ENCODE measurements at regions not wholly inside any gene's neighbourhood (a gene's known extent, or its start where the extent isn't known, plus 50 kb on each side); places are given as distances from the start of the nearest gene placed in this dataset.

DNA sequence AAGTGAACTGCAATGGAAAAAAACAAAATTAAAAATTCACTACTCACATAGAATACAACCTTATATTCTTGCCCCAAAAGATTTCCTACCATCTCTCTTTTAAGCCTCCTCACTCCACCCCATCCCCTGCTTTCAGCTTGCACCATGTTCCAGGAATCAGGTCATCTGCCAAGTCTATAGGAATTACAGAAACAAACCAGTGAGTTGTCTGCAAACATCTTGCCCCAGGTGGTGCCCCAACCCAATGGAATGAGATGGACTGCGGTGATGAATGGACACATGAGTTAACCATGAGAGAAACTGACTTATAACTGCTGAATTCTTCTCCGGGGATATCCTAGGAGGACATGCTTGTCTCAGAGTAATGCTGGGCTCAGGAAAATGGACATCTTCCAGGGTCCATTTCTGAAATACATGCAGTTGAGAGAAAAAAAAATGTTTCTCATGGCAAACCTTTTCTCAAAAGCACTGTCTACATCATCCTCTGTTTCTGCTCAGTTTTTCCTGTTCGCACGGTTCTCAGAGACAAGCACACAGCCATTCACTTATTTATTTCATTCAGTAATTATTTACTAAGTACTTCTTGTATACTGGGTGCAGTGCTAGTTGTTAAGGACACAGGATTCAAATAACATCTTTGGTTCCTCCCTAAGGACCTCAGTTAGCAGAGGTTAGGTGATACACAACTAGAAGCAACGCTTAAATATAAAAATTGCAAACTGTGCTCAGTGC lies 350.0 kb downstream of the RND3 start:
- Histone ChIP-seq H3K4me3 (no peak overlapping the region), H3K4me1 (no peaks in the 10 kb centered on the region), H3K27ac (no peak overlapping the region), H3K27me3 (no peaks in the 10 kb centered on the region), H3K9me3 (no peaks in the 10 kb centered on the region), H3K36me3 (no peaks in the 10 kb centered on the region)
- intact Hi-C loops (cut with DNase I): no loop called here
- TF ChIP-seq, protein P1, sequence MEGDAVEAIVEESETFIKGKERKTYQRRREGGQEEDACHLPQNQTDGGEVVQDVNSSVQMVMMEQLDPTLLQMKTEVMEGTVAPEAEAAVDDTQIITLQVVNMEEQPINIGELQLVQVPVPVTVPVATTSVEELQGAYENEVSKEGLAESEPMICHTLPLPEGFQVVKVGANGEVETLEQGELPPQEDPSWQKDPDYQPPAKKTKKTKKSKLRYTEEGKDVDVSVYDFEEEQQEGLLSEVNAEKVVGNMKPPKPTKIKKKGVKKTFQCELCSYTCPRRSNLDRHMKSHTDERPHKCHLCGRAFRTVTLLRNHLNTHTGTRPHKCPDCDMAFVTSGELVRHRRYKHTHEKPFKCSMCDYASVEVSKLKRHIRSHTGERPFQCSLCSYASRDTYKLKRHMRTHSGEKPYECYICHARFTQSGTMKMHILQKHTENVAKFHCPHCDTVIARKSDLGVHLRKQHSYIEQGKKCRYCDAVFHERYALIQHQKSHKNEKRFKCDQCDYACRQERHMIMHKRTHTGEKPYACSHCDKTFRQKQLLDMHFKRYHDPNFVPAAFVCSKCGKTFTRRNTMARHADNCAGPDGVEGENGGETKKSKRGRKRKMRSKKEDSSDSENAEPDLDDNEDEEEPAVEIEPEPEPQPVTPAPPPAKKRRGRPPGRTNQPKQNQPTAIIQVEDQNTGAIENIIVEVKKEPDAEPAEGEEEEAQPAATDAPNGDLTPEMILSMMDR (IDR thresholded peaks at IDR 0.05): no peak
- no peak for DNase-seq (ENCODE audit: low spot score in 2 of 2)

DNA sequence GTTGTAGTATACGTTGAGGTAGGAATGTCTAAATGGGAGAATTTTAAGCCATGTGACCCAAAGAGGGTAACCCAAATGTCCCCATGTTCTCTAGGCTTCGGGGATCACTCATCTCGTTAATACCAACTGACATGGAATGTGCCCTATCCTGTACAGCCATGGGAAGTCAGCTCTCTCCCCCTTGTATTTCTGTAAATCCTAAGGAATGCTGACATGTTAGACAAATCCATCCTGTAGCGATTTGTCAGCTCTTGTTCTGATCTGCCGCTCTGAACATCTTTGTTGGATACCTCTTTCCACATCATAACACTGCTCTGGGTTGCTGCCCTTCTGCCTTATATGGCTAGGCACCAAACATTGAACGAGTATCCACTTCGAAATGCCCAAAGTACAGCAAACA lies 350.6 kb downstream of the RND3 start:
- H3K36me3 ChIP-seq: no peaks in the 10 kb centered on the region

DNA sequence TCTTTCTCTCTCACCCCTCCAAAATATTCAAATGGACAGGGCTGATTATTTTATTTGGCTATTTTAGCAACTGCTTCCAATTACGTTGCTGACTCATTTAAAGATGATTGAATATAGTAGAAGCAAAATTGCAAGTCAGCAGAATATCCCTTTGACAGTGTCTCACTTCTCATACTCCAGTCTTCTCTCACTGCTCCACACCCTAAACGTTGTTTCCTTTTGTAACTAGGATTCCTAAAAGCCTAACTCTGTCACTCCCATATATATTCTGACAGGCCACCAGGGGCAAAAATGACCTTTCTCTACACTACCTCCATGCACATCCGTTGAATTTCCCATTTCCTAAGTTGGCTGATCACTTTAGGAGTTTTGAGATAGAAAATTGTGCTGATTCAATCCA lies 351.1 kb downstream of the RND3 start:
- no peaks in the 10 kb centered on the region for H3K9me3 ChIP-seq
- TF ChIP-seq, protein P1 (IDR thresholded peaks at IDR 0.05): no peak
- H3K27ac ChIP-seq: no peak overlapping the region
- H3K4me1 ChIP-seq: no peaks in the 10 kb centered on the region
- H3K27me3 ChIP-seq: no peaks in the 10 kb centered on the region
- intact Hi-C loops (cut with DNase I): no loop called here
- no peak overlapping the region for H3K4me3 ChIP-seq
- no peaks in the 10 kb centered on the region for H3K36me3 ChIP-seq
- no peak for DNase-seq (ENCODE audit: low spot score in 2 of 2)

More for the DNA sequence above, 350.6 kb downstream of the RND3 start:
- Histone ChIP-seq H3K27ac (no peak overlapping the region), H3K4me1 (no peaks in the 10 kb centered on the region), H3K4me3 (no peak overlapping the region), H3K9me3 (no peaks in the 10 kb centered on the region), H3K27me3 (no peaks in the 10 kb centered on the region)
- DNase-seq (ENCODE audit: low spot score in 2 of 2): no peak
- TF ChIP-seq, protein P1 (IDR thresholded peaks at IDR 0.05): no peak
- intact Hi-C loops (cut with DNase I): no loop called here

DNA sequence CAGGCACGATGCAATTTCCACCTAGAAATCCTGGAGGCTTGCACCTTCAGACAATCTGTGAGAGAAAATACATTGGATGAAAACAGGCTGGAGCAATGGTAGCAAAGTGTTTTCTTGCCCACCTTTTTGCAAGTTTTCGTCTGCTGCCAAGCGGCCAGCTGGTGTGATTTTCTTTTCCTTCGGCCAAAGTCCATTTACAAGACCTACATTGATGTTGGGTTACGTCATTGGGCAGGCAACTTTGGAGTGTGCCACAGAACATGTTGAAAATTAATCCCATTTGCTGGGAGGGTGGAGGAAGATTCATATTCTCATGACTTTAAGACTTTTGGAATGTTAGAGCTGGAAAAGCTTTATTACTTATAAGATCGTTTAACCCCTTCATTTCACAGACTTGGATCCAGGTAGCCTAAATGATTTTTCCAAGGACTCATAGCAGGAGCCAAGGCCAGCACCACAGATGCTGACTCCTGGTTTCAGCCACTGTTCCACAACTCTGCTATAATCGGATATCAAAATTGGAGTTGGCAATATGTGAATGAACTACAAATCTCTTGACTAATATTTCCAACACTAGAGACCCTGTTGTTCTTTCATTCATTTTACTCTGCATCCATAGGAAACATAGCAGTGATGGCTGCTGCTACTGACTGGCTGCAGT lies 352.1 kb downstream of the RND3 start:
- H3K4me3 ChIP-seq: no peak overlapping the region
- intact Hi-C loops (cut with DNase I): no loop called here

DNA sequence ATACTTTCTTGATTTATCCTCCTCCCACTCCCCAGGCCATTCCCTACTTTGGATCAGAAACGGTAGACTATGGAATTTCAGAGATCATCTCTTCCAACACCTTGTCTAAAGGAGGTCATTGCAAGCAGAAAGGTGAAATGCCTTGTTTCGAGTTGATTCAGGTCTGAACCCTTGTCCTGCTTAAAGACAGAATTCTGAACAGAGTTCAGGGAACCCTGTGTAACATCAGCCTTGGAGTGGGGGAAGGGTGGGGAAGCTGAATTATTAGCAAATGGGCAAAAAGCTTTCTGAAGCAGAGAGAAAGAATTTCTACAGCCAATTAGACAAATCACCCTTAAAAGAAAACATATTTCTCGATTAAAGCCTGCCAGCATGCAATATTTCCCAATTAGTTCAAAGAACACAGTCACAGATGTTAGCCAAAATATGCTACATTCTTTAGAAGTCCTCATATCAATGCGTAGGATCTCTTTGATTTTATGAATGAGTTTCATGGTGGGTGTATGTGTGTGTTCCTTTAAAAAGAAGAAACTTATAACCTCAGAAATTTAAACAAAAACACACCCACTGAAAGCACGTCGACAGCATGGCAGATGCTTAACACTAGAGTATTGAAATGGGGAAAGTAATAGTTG lies 353.1 kb downstream of the RND3 start:
- H3K27me3 ChIP-seq: no peaks in the 10 kb centered on the region
- H3K9me3 ChIP-seq: no peaks in the 10 kb centered on the region
- no peak for DNase-seq (ENCODE audit: low spot score in 2 of 2)
- H3K27ac ChIP-seq: no peak overlapping the region
- intact Hi-C loops (cut with DNase I): no loop called here
- H3K4me1 ChIP-seq: no peaks in the 10 kb centered on the region
- no peaks in the 10 kb centered on the region for H3K36me3 ChIP-seq
- no peak overlapping the region for H3K4me3 ChIP-seq
- TF ChIP-seq, protein P1 (IDR thresholded peaks at IDR 0.05): no peak

More for the DNA sequence above, 352.1 kb downstream of the RND3 start:
- no peaks in the 10 kb centered on the region for H3K9me3 ChIP-seq
- H3K4me1 ChIP-seq: no peaks in the 10 kb centered on the region
- no peaks in the 10 kb centered on the region for H3K36me3 ChIP-seq
- no peak overlapping the region for H3K27ac ChIP-seq
- no peaks in the 10 kb centered on the region for H3K27me3 ChIP-seq
- TF ChIP-seq, protein P1 (IDR thresholded peaks at IDR 0.05): no peak
- no peak for DNase-seq (ENCODE audit: low spot score in 2 of 2)
